ENCODE measurements at regions not wholly inside any gene's neighbourhood (a gene's known extent, or its start where the extent isn't known, plus 50 kb on each side); places are given as distances from the start of the nearest gene placed in this dataset.

DNA sequence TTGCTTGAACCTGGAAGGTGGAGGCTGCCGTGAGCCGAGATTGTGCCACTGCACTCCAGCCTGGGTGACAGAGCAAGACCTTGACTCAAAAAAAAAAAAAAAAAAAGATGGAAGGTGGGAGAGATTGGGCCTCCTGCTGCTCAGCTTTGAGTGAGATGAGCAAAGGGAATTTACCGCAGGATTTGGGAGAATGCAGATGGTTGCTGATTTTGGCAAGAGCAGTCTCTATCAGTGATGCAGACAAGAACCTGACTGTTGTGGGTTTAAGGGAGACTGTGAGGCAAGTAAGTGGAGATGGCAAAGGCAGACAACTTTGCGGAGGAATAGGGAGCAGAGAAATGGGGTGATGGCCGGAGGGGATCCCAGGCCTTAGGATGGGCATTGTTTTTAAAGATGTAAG, 1140.8 kb upstream of the AUTS2 start:
- no peak for DNase-seq

DNA sequence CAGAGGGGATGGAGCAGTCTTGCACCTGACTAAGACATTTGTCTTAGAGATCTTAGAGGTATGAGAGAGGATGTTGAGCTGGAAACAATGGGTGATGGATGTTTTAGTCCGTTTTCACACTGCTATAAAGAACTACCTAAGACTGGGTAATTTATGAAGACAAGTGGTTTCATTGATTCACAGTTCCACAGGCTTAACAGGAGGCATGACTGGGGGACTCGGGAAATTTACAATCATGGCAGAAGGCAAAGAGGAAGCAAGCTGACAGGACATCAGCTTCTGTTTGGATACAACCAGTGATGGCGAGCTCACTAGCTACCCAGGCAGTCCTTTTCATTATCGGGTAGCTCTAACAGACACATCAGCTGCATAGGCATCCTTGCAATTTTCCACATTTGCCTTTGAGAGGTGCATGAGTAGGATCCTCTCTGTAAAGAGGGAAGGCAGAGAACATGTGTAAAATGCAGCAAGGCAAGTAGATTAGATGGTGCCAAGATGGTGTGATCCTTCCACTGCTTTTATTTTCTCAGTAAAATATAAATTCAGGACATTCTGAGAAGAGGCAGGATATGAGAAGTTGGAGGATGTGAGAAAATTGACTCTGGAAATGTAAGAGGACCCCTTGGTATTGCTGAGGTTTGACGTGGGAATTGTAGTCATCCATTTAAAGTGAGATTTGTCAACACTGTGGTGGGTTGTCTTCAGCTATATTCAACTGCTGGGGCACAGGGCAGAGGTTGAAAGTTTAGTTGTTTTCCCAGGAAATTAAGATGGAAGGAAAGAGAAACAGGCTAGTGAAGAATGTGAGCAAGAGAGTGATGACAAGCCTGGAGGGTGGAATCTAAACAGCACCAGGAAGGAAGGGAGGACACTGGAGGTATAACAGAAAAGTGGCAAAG, 1140.0 kb upstream of the AUTS2 start:
- no peak for DNase-seq

DNA sequence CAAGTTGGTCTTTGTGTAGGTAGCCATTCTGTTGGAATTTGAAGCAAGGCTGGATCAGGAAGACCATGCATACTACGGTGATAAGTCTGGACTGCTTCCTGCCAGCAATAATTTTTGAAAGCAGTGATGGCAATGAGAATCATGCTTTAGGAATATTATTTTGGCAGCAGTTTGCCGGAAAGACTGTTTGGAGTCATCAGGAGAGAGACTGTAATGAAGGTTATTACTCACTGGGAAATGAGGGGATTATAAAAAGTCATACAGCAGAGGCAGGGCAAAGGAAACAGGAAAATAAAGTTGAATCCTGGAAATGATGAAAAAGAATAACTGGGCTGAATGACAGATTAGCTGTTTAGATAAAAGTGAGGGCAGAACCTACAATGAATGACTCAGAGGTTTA, 1136.8 kb upstream of the AUTS2 start:
- peak; percentile 50 for DNase-seq

DNA sequence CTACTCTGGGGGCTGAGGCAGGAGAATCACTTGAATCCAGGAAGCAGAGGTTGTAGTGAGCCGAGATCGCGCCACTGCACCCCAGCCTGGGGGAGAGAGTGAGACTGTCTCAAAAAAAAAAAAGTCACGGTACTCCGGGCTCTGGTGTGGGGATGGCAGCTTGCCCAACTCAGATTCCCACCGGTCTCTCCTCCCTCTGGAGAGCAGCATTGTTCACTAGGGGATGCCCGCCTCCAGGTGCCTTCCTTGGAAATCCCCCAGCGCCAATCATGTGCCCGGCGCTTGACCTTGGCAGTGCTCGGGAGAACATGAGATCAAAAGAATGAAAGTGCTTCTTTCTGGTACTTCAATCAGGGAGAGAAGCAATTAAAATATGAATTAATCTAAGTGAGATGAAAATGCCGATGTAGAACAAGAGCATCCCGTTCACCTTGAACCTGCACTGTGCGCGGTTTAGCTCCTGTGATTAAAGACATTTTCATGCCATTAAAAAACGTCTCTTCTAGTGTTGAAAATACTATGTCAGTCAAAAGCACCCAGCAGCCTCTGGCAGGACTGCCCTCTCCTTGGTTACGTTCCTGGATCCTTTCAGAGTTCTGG, 1127.3 kb upstream of the AUTS2 start:
- no peak for DNase-seq

DNA sequence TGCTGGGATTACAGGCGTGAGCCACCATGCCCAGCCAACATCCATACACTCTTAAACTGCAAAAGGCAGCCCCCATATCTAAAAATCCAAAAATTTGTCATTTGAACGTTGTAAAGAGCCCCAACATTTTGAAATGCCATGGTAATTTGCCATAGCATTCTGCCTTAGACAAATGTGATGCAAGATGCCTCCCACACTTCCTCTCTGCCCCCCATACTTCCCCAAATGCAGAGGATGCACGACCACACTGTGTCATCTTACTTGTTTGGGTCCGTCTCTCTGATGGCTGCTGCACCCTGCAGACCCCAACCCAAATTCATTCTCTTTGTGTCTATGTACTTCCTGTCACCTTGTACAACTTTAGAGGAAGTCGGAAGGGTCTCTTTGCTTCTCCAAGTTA, 1125.6 kb upstream of the AUTS2 start:
- DNase-seq: no peak

DNA sequence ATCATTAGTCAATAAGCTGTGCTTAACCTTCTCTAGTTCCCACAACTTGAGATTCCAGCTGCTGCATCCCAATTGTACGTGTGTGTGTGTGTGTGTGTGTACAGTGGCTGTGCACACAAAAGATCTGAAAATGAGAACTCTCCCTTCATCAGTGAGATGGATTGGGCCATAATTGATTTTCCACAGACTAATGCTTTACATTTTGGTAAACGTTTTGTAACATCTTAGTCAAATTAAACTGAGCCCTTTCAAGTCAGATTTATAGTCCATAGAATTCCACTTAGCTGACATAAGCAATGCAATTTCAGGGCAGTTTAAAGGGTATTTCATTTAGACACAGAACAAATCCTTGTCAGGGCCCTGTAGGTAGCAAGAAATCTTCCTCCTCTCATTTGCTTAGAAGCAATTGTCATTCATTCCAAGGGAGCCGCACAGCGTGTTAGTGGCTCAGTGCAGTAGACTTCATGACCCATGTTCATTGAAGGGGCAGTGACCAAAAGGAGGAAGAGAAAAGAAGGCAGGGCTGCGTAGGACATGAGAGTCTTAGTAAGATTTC, 1123.5 kb upstream of the AUTS2 start:
- no peak for DNase-seq

DNA sequence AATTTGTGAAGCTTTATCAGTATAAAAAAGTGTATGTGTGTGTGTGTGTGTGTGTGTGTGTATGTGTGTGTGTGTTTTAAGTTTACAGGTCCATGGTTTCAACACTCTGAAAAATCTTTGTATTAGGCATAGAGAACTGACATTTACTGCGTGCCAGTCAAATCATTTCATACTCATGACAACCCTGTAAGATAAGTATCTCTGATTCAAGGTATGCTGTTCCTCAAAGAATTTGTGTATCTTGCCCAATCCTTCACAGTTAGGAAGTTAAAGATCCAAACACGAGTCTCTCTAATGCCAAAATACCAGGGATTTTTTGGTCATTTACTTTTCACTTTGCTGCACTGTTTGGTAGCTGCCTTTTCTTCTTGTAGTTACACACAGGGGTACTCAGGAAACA, 1121.3 kb upstream of the AUTS2 start:
- DNase-seq: no peak

DNA sequence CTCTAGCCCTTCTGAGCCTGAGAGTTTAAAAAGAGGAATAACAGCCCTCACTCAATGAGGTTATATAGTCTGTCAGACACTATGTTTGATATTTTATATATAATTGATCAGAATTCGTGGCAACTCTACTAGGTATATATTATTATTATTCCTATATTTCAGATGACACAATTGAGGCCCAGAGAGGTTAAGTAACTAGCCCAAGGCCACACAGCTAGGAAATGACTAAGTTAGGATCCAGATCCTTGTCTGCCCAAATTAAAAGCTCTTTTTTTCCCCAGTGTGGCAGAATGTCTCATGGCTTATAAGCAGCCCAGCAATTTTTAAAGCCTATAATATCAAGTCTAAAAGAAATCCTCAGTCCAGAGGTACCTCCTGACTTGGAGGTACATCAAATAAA, 1119.9 kb upstream of the AUTS2 start:
- DNase-seq: no peak

DNA sequence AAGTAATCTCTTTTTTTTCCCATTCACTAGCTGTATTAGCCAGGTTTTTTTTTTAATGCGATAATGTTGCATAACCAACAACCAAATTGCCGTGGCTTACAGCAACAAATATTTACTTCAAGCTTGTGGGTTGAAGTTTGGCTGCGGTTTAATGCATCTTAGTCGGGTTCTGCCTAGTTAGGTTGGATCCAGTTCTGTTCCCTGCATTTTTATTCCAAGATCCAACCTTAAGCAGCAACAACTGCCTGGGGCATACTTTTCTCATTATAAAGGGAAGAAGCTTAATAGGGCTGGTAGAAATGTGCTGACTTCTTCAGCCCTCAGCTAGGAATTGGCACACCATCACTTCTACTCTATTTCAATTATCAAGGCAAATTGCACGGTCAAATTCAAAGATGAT, 1115.5 kb upstream of the AUTS2 start:
- no peak for DNase-seq

DNA sequence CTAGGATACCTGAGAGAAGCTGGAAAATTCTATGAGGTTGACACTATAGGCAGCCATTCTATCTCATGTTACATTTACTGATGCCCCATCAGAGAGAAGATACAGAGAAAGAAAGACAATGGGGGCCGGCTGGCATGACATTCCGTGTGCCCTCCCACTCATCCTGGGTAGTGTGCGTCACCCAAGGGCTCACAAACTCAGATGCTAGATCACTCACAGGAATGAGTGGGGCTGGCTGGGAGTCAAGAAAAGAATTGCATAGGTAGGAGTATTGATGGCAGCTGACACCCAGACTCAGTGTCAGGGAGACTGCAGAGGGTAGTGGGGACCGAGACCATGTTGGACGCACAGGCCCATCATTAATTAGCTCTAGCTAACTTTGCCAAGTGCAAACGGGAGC, 1113.5 kb upstream of the AUTS2 start:
- DNase-seq: no peak

DNA sequence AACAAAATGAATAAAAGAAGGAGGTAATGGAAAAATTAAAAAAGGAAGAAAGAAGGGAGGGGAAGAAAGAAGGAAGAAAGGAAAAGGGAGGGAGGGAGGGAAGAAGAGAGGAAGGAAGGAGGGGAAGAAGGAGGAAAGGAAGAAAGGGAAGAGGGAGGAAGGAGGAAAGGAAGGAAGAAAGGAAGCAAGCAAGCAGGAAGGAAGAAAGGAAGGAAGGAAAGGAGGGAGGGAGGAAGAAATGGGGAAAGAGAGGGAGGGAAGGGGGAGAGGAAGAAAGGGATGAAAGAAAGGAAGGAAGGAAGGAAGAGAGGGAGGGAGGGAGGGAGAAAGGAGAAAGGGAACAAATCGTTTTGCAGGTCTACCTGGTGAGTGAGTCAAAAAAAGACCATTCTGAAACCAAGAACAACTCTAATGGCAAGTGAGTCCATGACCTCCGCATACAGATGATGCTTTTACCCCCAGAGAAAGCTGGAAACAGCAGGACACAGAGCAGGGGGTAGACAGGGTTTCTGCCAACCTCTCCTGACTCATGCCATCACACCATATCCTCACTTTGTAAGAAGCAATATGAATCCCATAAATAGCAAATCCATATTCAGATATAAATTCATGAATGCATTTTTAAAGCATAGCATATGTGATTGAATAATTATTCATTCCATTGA, 1112.9 kb upstream of the AUTS2 start:
- DNase-seq: no peak

DNA sequence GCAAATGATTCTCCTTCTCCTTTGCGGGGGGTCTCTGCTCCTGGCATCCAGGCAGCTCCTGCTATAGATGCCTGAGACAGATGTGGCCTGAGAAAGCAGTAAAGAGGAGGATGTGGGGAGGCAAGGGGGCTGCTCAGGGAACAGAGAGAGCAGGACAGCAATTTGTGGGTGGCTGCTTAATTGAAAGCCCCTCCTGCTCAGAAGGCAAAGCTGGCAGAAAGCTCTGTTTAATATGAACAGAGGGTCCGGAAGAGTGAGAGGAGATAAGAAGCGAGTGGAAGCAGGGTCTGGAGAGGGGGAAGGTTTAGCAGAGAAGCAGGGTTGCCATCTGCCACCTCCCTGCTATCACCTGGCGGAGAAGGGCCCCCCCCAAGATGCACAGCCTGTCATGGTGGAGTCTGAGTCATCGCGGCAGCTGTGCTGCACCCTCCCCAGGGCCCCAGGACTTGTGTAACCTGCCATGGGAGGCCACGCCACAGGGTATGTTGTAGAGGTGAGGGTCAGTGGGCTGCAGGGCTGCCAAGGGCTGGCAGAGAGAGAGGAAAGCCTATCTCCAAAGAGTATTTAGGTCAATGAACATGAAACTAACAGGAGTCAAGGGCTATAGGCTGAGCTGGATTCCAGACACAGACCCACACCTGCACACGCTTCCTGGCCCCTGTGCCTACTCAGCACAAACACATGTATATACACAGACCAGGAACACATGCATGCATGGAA, 1109.8 kb upstream of the AUTS2 start:
- no peak for DNase-seq

DNA sequence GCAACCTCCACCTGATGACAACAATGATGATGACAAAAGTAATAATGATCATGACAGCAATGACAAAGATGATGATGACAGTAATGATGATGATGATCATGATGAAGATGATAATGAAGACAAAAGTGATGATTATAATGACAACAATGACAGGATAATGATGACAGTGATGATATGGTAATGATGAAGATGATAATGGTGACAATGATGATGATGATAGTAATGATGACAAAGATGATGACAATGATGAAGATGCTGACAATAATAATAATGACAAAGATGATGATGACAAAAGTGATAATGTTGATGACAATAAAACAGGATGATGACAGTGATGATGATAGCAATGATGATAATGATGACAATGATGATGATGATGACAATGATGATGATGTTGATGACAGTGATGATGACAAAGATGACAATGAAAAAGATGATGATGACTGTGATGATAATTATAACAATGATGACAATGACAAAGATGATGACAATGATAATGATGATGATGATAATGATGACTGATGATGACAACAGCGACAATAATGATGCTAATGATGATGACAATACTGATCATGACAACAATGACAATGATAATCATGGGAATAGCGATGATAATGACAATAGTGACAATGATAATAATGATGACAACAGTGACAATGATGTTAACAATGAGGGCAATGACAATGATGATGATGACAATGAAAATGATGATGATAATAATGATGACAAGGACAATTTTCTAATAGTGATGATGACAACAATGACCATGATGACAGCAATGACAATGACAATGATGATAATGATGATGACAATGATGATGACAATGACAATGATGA, 1106.5 kb upstream of the AUTS2 start:
- no peak for DNase-seq

DNA sequence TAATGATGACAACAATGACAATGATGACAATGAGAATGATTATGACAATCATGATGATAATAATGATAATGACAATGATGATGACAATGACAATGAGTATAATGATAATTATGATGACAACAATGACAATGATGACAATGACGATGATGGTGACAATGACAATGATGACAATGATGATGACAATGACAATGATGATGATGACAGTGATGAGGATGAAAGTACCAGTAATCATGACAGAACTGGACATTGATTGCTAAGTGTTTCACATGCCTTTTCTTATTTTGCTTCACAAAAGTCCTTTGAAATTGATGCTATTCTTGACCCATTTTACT, 1106.0 kb upstream of the AUTS2 start:
- no peak for DNase-seq

DNA sequence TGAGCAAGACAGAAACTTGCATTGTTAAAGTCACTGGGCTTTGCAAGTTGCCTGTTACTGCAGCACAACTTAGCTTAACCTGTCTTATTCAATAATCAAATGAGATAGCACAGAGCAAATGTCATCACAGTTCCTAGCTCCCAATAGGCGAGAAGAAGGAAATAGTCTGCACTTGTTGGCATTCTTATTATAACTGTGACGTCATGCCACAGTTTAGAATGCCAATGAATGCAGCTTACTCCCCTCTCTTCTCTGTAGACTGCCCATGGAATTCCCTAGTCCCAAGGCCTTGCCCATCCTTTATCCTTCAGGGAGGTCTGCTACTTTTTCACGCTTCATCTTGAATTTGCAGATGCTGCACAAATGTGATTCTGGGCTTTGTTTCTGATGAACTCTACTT, 1094.9 kb upstream of the AUTS2 start:
- no peak for DNase-seq

DNA sequence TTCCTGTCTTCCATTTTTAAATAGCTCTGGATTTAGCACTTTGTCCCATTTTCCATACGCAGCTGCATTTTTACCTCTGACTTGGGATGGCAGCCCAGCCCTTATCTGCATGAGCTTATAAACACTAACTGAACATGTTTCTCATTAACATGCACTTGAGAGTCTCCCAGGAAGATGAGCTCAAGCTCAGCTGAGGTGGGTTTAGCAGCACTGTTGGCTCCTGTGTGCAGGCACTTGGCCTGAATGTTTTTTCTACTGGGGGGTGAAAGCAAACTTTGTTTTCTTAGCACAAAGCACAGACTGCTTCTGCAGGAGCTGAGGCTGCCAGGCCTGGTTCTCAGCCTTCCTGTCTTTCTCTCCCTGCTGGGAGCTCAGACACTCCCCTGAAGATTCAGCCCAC, 1093.6 kb upstream of the AUTS2 start:
- no peak for DNase-seq

DNA sequence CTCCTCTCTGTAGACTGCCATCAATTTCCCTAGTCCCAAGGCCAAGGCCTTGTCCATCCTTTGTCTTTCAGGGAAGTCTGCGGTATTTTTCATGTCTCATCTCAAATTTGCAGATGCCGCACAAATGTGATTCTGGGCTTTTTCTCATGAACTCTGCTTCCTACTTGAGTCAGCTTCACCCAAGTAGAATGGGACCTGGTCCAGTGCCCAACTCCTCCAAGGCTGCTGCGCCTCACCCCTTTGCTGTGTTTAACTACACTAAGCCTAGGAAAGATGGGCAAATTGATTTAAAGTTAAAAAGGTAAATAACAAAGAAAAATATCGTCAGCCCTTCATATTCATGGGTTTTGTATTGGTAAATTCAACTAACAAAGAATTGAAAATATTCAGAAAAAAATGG, 1092.6 kb upstream of the AUTS2 start:
- no peak for DNase-seq

DNA sequence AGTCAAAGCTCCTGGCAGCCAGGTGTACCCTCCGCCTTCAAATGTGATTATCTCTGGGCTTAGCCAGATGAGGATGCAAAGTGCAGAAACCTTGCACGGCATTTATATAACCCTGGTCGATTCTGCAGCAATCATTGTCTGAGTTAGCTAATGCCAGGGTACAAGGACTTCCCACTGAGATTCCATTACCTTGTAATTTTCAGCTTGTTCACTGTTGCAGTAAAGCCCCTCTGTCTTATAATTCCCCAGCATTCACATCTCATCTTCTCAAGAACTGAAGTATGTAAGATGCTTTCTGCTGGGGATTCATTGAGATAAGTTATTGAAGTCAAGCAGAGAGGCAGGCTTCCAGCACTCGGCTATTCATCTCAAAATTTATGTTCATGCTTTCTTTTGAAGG, 1090.6 kb upstream of the AUTS2 start:
- no peak for DNase-seq

DNA sequence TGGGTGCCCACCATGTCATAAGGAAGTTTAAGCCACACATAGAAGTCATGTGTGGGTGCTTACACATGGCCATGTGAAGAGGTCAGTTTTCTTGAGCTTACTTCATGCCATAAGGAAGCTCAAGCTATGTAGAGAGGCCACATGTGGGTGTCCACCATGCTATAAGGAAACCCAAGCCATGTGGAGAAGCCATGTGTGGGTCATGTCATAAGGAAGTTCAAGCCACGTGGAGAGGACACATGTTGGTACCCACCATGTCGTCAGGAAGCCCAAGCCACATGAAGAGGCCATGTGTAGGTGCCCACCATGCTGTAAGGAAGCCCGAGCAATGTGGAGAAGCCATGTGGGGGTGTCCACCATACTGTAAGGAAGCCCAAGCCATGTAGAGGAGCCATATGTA, 1089.2 kb upstream of the AUTS2 start:
- no peak for DNase-seq

DNA sequence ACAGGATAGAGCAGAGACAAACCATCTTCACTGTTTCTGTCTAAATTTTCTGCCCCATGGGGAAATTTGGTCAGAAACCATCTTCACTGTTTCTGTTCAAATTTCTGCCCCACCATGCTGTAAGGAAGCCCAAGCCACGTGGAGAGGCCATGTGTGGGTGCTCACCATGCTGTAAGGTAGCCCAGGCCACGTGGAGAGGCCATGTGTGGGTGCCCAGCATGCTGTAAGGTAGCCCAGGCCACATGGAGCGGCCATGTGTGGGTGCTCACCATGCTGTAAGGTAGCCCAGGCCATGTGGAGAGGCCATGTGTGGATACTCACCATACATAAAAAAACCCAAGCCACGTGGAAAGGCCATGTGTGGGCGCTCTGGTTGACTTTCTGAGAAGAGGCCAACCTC, 1088.7 kb upstream of the AUTS2 start:
- no peak for DNase-seq

DNA sequence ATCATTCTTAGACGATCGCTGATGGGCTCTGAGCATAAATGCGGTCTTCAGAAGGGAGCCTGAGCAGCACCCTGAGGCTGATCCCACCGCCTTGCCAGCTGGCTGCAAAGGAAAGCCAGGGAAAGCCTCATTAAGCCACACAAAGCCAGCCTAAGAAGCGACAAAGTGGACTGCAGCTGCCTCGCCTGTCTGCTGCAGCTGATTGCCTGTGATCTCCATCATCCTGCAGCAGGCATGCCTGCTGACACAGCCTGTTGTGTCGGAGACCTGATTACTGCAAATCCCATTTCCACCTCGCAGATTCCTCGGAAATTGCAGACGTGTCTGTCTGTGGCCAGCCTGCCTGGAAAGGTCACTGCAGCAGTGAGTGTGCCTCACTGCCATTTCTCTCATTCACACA, 1087.0 kb upstream of the AUTS2 start:
- DNase-seq: no peak

DNA sequence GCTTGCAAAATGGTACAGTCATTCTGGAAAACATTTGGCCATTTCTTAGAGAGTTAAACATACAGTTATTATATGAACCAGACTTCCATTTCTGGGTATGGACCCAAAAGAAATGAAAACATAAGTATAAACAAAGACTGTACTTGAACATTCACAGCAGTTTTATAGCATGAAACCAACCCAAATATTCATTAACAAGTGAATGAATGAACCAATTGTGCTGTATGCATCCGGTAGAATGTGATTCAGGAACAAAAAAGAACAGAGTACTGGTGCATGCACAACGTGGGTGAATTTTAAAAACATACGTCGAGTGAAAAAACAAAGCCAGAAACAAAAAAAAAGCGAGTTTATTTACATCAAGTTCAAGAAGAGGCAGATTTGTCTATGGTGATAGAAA, 1085.8 kb upstream of the AUTS2 start:
- no peak for DNase-seq

DNA sequence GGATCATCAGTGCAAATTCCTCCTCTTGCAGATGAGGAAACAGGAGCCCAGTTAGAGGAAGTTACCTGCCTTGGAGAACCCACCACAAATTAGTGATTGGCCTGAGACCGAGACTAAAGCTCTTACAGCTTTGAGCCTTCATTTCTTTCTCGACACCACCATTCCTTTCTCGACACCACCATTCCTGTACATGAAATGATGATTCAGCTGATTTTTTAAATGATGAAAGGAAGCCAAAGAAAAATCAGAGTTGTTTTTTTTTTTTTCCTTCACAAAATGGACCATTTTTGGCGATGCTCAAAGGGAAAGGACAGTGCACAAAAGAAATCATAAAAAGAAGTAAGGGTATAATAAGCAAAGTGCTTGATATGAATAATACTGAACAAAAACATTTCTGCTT, 1080.2 kb upstream of the AUTS2 start:
- no peak for DNase-seq
